ENCODE measurements at regions not wholly inside any gene's neighbourhood (a gene's known extent, or its start where the extent isn't known, plus 50 kb on each side); places are given as distances from the start of the nearest gene placed in this dataset.
"Not testable (repeated sequence)": the region's sequence is repeated elsewhere in the genome, so short reads cannot be mapped to it uniquely, and the experiment has no call there.

DNA sequence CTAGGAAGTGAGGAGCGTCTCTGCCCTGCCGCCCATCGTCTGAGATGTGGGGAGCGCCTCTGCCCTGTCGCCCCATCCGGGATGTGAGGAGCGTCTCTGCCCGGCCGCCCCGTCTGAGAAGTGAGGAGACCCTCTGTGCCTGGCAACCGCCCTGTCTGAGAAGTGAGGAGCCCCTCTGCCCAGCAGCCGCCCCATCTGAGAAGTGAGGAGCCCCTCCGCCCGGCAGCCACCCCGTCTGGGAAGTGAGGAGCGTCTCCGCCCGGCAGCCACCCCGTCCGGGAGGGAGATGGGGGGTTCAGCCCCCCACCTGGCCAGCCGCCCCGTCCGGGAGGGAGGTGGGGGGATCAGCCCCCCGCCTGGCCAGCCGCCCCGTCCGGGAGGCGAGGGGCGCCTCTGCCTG is 840.5 kb upstream of the CHORDC1 start:
- ATAC-seq (ENCODE audit: low read depth); H3K23ac ChIP-seq (ENCODE audit: low read depth, low read length); CTCF ChIA-PET; H4K20me1 ChIP-seq (ENCODE audit: insufficient read depth, low read length); H3K9me1 ChIP-seq (ENCODE audit: insufficient read depth, low read length); H4K91ac ChIP-seq (ENCODE audit: insufficient read depth, low read depth, low read length); H3K9ac ChIP-seq (ENCODE audit: low read depth, low read length); H3K4me3 ChIP-seq (ENCODE audit: insufficient read depth, low read depth, low read length); H3K14ac ChIP-seq (replicated peaks; ENCODE audit: low read depth, low read length); H2AK5ac ChIP-seq (ENCODE audit: low read depth, low read length); H3K56ac ChIP-seq (ENCODE audit: extremely low read depth, insufficient read depth, low read length); H3K4ac ChIP-seq (ENCODE audit: low read depth, low read length); H3K4me1 ChIP-seq (ENCODE audit: control insufficient read depth, insufficient read depth, low read length); H2BK20ac ChIP-seq (ENCODE audit: low read depth, low read length); H2AK9ac ChIP-seq (replicated peaks; ENCODE audit: low read depth, low read length, poor library complexity); H2BK15ac ChIP-seq (ENCODE audit: low read depth, low read length); dilution Hi-C loops (cut with HindIII; ENCODE audit: low sequenced_read_pairs, unreplicated experiment); H3K4me2 ChIP-seq (ENCODE audit: low read depth, low read length); H3K79me1 ChIP-seq (ENCODE audit: low read depth in 1 of 2, low read length in 2 of 2); intact Hi-C loops (cut with micrococcal nuclease); H3K27ac ChIP-seq (ENCODE audit: insufficient read depth, low read length); H3K36me3 ChIP-seq (ENCODE audit: control insufficient read depth, insufficient read depth, low read length); H4K8ac ChIP-seq (ENCODE audit: low read depth in 2 of 2, low read length in 2 of 2); H2BK5ac ChIP-seq (ENCODE audit: low read depth, low read length, poor library complexity, severe bottlenecking); BruUV-seq (replicated peaks); H4K5ac ChIP-seq (ENCODE audit: low read depth, low read length); H3K18ac ChIP-seq (ENCODE audit: low read depth, low read length); H3K9me3 ChIP-seq (ENCODE audit: control insufficient read depth, insufficient read depth, low read length); DNase-seq; H2BK120ac ChIP-seq (ENCODE audit: low read depth, low read length); H3K27me3 ChIP-seq (ENCODE audit: control insufficient read depth, insufficient read depth, low read length); POLR2A ChIA-PET (ENCODE audit: unreplicated experiment); in situ Hi-C loops (cut with MboI; ENCODE audit: low sequenced_read_pairs); H2AFZ ChIP-seq (replicated peaks; ENCODE audit: low read length, poor library complexity): not testable (repeated sequence)
- WGBS, 2 experiments (ENCODE audit: extremely low coverage in 2 of 2, insufficient read length in 1 of 2), result no CpG with 5 or more reads among the region's 29 CpGs

All from IMR-90 (cell line).